Neural cell (in vitro differentiated cells): ENCODE measurements at regions not wholly inside any gene's neighbourhood (a gene's known extent, or its start where the extent isn't known, plus 50 kb on each side); places are given as distances from the start of the nearest gene placed in this dataset.
"Not testable (repeated sequence)": the region's sequence is repeated elsewhere in the genome, so short reads cannot be mapped to it uniquely, and the experiment has no call there.

Experiments
- H2AFZ ChIP-seq: fragments of 200-600, 300-800 bp; sonication (generic), shearing (Covaris generic); 2 replicates; pipeline ENCODE4 v1.6.0; 2014; ENCODE audit warnings: low read depth, mild to moderate bottlenecking, antibody characterized with exemption, low read length, moderate library complexity
- H3F3A ChIP-seq: fragments of 200-600 bp; shearing (Covaris generic); 2 replicates; pipeline ENCODE4 v1.6.1; 2016; ENCODE audit warnings: mild to moderate bottlenecking, moderate library complexity, mixed read lengths, antibody characterized with exemption, low read length; ENCODE audit not compliant: insufficient read depth, poor library complexity, severe bottlenecking
- H3K27ac ChIP-seq: fragments of 200-600, 300-800 bp; sonication (generic), shearing (Covaris generic); 2 replicates; pipeline ENCODE4 v1.5.1; 2014; ENCODE audit warnings: mild to moderate bottlenecking, low read length, moderate library complexity
- H3K27me3 ChIP-seq: fragments of 300-800, 200-600 bp; sonication (generic), shearing (Covaris generic); 2 replicates; pipeline ENCODE4 v1.6.0; 2014; ENCODE audit warnings: mild to moderate bottlenecking, low read depth, low read length, moderate library complexity; ENCODE audit not compliant: insufficient read depth
- H3K36me3 ChIP-seq: fragments of 300-800, 200-600 bp; sonication (generic), shearing (Covaris generic); 2 replicates; pipeline ENCODE4 v1.5.1; 2014; ENCODE audit warnings: mild to moderate bottlenecking, antibody characterized with exemption, low read length, moderate library complexity; ENCODE audit not compliant: insufficient read depth
- H3K4me2 ChIP-seq: fragments of 300-800, 200-600 bp; sonication (generic), shearing (Covaris generic); 2 replicates; pipeline ENCODE4 v1.6.0; 2014; ENCODE audit warnings: mild to moderate bottlenecking, low read length
- H3K4me3 ChIP-seq: fragments of 300-800, 200-600 bp; sonication (generic), shearing (Covaris generic); 2 replicates; pipeline ENCODE4 v1.5.1; 2014; ENCODE audit warnings: mild to moderate bottlenecking, low read length, moderate library complexity
- H3K79me2 ChIP-seq: fragments of 200-600 bp; shearing (Covaris generic); replicated peaks from 2 replicates; pipeline ENCODE4 v1.6.0; 2014; ENCODE audit warnings: mild to moderate bottlenecking, low read length, moderate library complexity; ENCODE audit not compliant: insufficient read depth
- H3K9ac ChIP-seq: fragments of 300-800, 200-600 bp; sonication (generic), shearing (Covaris generic); 2 replicates; pipeline ENCODE4 v1.6.1; 2016; ENCODE audit warnings: mild to moderate bottlenecking, low read length, mixed read lengths
- H3K9me2 ChIP-seq: fragments of 200-600 bp; shearing (Covaris generic); 2 replicates; pipeline ENCODE4 v1.6.1; 2016; ENCODE audit warnings: mild to moderate bottlenecking, low read length, mixed read lengths; ENCODE audit not compliant: insufficient read depth
- H3K9me3 ChIP-seq: fragments of 200-600, 300-800 bp; sonication (generic), shearing (Covaris generic); 2 replicates; pipeline ENCODE4 v1.6.1; 2016; ENCODE audit warnings: mild to moderate bottlenecking, mixed run types, low read length, moderate library complexity, mixed read lengths
- H4K20me1 ChIP-seq: fragments of 200-600 bp; shearing (Covaris generic); 2 replicates; pipeline ENCODE4 v1.6.1; 2016; ENCODE audit warnings: mild to moderate bottlenecking, mixed run types; ENCODE audit not compliant: insufficient read depth
- EP300 ChIP-seq: fragments of 450-650 bp; conservative IDR thresholded peaks from 2 replicates; pipeline ENCODE4 v1.6.1; 2014; ENCODE audit warnings: antibody characterized with exemption, mild to moderate bottlenecking, moderate library complexity; ENCODE audit not compliant: poor library complexity, severe bottlenecking
- EZH2 ChIP-seq: fragments of 200-600, 300-800 bp; shearing (Covaris generic), sonication (generic); IDR thresholded peaks from 2 replicates; pipeline ENCODE4 v1.6.1; 2014; ENCODE audit warnings: antibody characterized with exemption, low read length, borderline replicate concordance, mild to moderate bottlenecking; ENCODE audit not compliant: insufficient read depth, poor library complexity, severe bottlenecking
- MXI1 ChIP-seq: fragments of 450-650 bp; conservative IDR thresholded peaks from 2 replicates; pipeline ENCODE4 v1.6.1; 2014; ENCODE audit warnings: antibody characterized with exemption, mild to moderate bottlenecking; ENCODE audit not compliant: poor library complexity, severe bottlenecking
- POLR2AphosphoS5 ChIP-seq: IDR thresholded peaks from 2 replicates; pipeline ENCODE4 v1.6.1; 2012
- RAD21 ChIP-seq: fragments of 450-650 bp; conservative IDR thresholded peaks from 2 replicates; pipeline ENCODE4 v1.6.1; 2014; ENCODE audit warnings: antibody characterized with exemption, mild to moderate bottlenecking, moderate library complexity
- SMC3 ChIP-seq: fragments of 450-650 bp; conservative IDR thresholded peaks from 2 replicates; pipeline ENCODE4 v1.6.1; 2014; ENCODE audit warnings: antibody characterized with exemption, mild to moderate bottlenecking, moderate library complexity; ENCODE audit not compliant: poor library complexity
- TAF1 ChIP-seq: IDR thresholded peaks from 2 replicates; pipeline ENCODE4 v1.6.1; 2012; ENCODE audit warnings: low read depth
- TF ChIP-seq, protein P1 (sequence below): IDR thresholded peaks from 2 replicates; pipeline ENCODE4 v1.6.1; 2012; ENCODE audit warnings: borderline replicate concordance
- TF ChIP-seq, protein P2 (sequence below): fragments of 450-650 bp; IDR thresholded peaks from 2 replicates; pipeline ENCODE4 v1.5.1; 2014; ENCODE audit warnings: antibody characterized with exemption, mild to moderate bottlenecking, moderate library complexity; ENCODE audit not compliant: poor library complexity, severe bottlenecking

- no peak overlapping the region for H3K4me2 ChIP-seq
- H3K9me3 ChIP-seq, result no peaks in the 10 kb centered on the region
- H3K27me3 ChIP-seq, result no peaks in the 10 kb centered on the region
- H3K9me2 ChIP-seq, result no peaks in the 10 kb centered on the region
- no peak overlapping the region for H2AFZ ChIP-seq
- no peak overlapping the region for H3K4me3 ChIP-seq
- no peaks in the 10 kb centered on the region for H3F3A ChIP-seq
- no peak overlapping the region for H3K9ac ChIP-seq
- H3K27ac ChIP-seq, result no peak overlapping the region
- H3K36me3 ChIP-seq, result no peaks in the 10 kb centered on the region
- H4K20me1 ChIP-seq, result no peaks in the 10 kb centered on the region
- H3K79me2 ChIP-seq, result no peaks in the 10 kb centered on the region
- no peak for TF ChIP-seq EZH2
- TF ChIP-seq, protein P1, sequence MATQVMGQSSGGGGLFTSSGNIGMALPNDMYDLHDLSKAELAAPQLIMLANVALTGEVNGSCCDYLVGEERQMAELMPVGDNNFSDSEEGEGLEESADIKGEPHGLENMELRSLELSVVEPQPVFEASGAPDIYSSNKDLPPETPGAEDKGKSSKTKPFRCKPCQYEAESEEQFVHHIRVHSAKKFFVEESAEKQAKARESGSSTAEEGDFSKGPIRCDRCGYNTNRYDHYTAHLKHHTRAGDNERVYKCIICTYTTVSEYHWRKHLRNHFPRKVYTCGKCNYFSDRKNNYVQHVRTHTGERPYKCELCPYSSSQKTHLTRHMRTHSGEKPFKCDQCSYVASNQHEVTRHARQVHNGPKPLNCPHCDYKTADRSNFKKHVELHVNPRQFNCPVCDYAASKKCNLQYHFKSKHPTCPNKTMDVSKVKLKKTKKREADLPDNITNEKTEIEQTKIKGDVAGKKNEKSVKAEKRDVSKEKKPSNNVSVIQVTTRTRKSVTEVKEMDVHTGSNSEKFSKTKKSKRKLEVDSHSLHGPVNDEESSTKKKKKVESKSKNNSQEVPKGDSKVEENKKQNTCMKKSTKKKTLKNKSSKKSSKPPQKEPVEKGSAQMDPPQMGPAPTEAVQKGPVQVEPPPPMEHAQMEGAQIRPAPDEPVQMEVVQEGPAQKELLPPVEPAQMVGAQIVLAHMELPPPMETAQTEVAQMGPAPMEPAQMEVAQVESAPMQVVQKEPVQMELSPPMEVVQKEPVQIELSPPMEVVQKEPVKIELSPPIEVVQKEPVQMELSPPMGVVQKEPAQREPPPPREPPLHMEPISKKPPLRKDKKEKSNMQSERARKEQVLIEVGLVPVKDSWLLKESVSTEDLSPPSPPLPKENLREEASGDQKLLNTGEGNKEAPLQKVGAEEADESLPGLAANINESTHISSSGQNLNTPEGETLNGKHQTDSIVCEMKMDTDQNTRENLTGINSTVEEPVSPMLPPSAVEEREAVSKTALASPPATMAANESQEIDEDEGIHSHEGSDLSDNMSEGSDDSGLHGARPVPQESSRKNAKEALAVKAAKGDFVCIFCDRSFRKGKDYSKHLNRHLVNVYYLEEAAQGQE, result no peak
- TF ChIP-seq, protein P2, sequence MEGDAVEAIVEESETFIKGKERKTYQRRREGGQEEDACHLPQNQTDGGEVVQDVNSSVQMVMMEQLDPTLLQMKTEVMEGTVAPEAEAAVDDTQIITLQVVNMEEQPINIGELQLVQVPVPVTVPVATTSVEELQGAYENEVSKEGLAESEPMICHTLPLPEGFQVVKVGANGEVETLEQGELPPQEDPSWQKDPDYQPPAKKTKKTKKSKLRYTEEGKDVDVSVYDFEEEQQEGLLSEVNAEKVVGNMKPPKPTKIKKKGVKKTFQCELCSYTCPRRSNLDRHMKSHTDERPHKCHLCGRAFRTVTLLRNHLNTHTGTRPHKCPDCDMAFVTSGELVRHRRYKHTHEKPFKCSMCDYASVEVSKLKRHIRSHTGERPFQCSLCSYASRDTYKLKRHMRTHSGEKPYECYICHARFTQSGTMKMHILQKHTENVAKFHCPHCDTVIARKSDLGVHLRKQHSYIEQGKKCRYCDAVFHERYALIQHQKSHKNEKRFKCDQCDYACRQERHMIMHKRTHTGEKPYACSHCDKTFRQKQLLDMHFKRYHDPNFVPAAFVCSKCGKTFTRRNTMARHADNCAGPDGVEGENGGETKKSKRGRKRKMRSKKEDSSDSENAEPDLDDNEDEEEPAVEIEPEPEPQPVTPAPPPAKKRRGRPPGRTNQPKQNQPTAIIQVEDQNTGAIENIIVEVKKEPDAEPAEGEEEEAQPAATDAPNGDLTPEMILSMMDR, result no peak
- no peak for TF ChIP-seq EP300
- TF ChIP-seq RAD21, result no peak
- no peak for TF ChIP-seq TAF1
- TF ChIP-seq POLR2AphosphoS5, result no peak
- TF ChIP-seq SMC3, result no peak
- TF ChIP-seq MXI1, result no peak
Measured at GRCh38 chr3:81989758-81990157, 228.3 kb upstream of the GBE1 start.

DNA sequence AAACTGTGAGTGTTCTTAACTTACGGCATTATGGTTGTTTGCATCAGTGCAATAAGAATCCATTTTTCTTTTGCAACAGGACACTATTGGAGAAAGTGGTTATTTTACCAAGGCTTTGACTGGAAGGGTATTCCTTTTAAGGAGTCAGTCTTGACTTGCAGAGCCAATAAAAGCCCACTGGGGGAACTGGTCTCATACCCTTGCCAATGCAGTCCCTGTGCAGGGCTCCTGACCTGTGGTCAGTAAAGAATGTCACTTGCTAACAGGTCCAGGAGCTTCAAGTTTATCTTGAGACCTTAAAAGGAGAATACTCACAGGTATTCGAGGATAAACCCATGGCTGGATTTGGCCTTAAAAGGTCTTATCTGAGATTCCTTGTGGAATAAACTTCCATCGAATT is 227.8 kb upstream of the GBE1 start:
- Histone ChIP-seq H3K9me3 (no peaks in the 10 kb centered on the region), H3K4me2 (no peak overlapping the region), H2AFZ (no peak overlapping the region), H3K9ac (no peak overlapping the region), H3K27me3 (no peaks in the 10 kb centered on the region), H3F3A (no peaks in the 10 kb centered on the region), H3K79me2 (no peaks in the 10 kb centered on the region), H3K4me3 (no peak overlapping the region), H4K20me1 (no peaks in the 10 kb centered on the region), H3K9me2 (no peaks in the 10 kb centered on the region), H3K27ac (no peak overlapping the region), H3K36me3 (no peaks in the 10 kb centered on the region)
- no peak for TF ChIP-seq EP300
- TF ChIP-seq SMC3, result no peak
- TF ChIP-seq, protein P2, result no peak
- TF ChIP-seq RAD21, result no peak
- TF ChIP-seq POLR2AphosphoS5, result no peak
- TF ChIP-seq TAF1, result no peak
- TF ChIP-seq, protein P1, result no peak
- no peak for TF ChIP-seq EZH2
- no peak for TF ChIP-seq MXI1

GRCh38 chr3:81987412-81987811 is 226.0 kb upstream of the GBE1 start:
- not testable (repeated sequence) for H3K9me2 ChIP-seq, H3K36me3 ChIP-seq, H3K9ac ChIP-seq, H3K9me3 ChIP-seq, H3K27me3 ChIP-seq, H3K79me2 ChIP-seq, H3F3A ChIP-seq, H3K4me3 ChIP-seq, H3K4me2 ChIP-seq, H3K27ac ChIP-seq, H2AFZ ChIP-seq, H4K20me1 ChIP-seq
